SJCRH30 (cell line): ENCODE measurements at regions not wholly inside any gene's neighbourhood (a gene's known extent, or its start where the extent isn't known, plus 50 kb on each side); places are given as distances from the start of the nearest gene placed in this dataset.
"Not testable (repeated sequence)": the region's sequence is repeated elsewhere in the genome, so short reads cannot be mapped to it uniquely, and the experiment has no call there.

Experiments used
- DNase-seq, 2 experiments: peaks; one replicate each; pipeline ENCODE4 v3.0.0-alpha.2; 2015 to 2020
- H3K27ac ChIP-seq: fragments of 250-450 bp; sonication (Bioruptor Pico); 2 replicates; pipeline ENCODE4 v1.5.1; 2020; ENCODE audit warnings: mild to moderate bottlenecking, moderate library complexity
- H3K27me3 ChIP-seq: fragments of 250-450 bp; sonication (Bioruptor Pico); 2 replicates; pipeline ENCODE4 v1.5.1; 2020; ENCODE audit warnings: mild to moderate bottlenecking, moderate library complexity
- H3K36me3 ChIP-seq: fragments of 250-450 bp; sonication (Bioruptor Pico); 2 replicates; pipeline ENCODE4 v1.5.1; 2020; ENCODE audit warnings: mild to moderate bottlenecking, moderate library complexity
- H3K4me1 ChIP-seq: fragments of 250-450 bp; sonication (Bioruptor Pico); 2 replicates; pipeline ENCODE4 v1.5.1; 2020; ENCODE audit warnings: mild to moderate bottlenecking, moderate library complexity
- H3K4me3 ChIP-seq: fragments of 250-450 bp; sonication (Bioruptor Pico); 2 replicates; pipeline ENCODE4 v1.5.1; 2020; ENCODE audit warnings: mild to moderate bottlenecking, moderate library complexity
- H3K9me3 ChIP-seq: fragments of 250-450 bp; sonication (Bioruptor Pico); replicated peaks from 2 replicates; pipeline ENCODE4 v1.5.1; 2020; ENCODE audit warnings: mild to moderate bottlenecking, moderate library complexity

- Histone ChIP-seq H3K4me3 (no peak overlapping the region), H3K4me1 (no peaks in the 10 kb centered on the region), H3K36me3 (no peaks in the 10 kb centered on the region), H3K9me3 (no peaks in the 10 kb centered on the region), H3K27ac (no peak overlapping the region), H3K27me3 (peaks cover 7% of the 10 kb centered on the region; the same call in 1 of the 2 replicates)
- no peak for DNase-seq
These were observed 82.9 kb upstream of the APBB1IP start for GRCh38 chr10:26355241-26355640.

- Histone ChIP-seq H3K4me1 (no peaks in the 10 kb centered on the region), H3K27ac (no peak overlapping the region), H3K36me3 (no peaks in the 10 kb centered on the region), H3K4me3 (no peak overlapping the region), H3K27me3 (peaks cover 1% of the 10 kb centered on the region; the same call in 1 of the 2 replicates), H3K9me3 (no peaks in the 10 kb centered on the region)
- no peak for DNase-seq
These were observed 80.9 kb upstream of the APBB1IP start for GRCh38 chr10:26357203-26357602.

GRCh38 chr10:26358071-26358470 is 80.1 kb upstream of the APBB1IP start:
- no peaks in the 10 kb centered on the region; the same call in 1 of the 2 replicates for H3K27me3 ChIP-seq
- no peaks in the 10 kb centered on the region for H3K36me3 ChIP-seq
- H3K27ac ChIP-seq, result no peak overlapping the region
- H3K4me3 ChIP-seq, result no peak overlapping the region
- H3K4me1 ChIP-seq, result no peaks in the 10 kb centered on the region
- no peak for DNase-seq
- H3K9me3 ChIP-seq, result no peaks in the 10 kb centered on the region

GRCh38 chr10:26359670-26360069 is 78.5 kb upstream of the APBB1IP start:
- Histone ChIP-seq H3K27ac (no peak overlapping the region), H3K27me3 (no peaks in the 10 kb centered on the region; the same call in 1 of the 2 replicates), H3K4me1 (no peaks in the 10 kb centered on the region)

GRCh38 chr10:26361351-26361750 is 76.8 kb upstream of the APBB1IP start:
- H3K27me3 ChIP-seq, result no peaks in the 10 kb centered on the region; the same call in 1 of the 2 replicates
- no peak for DNase-seq
- H3K4me3 ChIP-seq, result no peak overlapping the region
- H3K4me1 ChIP-seq, result no peaks in the 10 kb centered on the region
- no peaks in the 10 kb centered on the region for H3K36me3 ChIP-seq
- H3K27ac ChIP-seq, result no peak overlapping the region
- no peaks in the 10 kb centered on the region for H3K9me3 ChIP-seq

More at GRCh38 chr10:26359670-26360069, 78.5 kb upstream of the APBB1IP start:
- H3K4me3 ChIP-seq, result no peak overlapping the region
- H3K9me3 ChIP-seq, result no peaks in the 10 kb centered on the region
- no peak for DNase-seq
- no peaks in the 10 kb centered on the region for H3K36me3 ChIP-seq

GRCh38 chr10:26361971-26362370 is 76.2 kb upstream of the APBB1IP start:
- no peak overlapping the region for H3K4me3 ChIP-seq
- no peaks in the 10 kb centered on the region for H3K36me3 ChIP-seq
- no peaks in the 10 kb centered on the region for H3K9me3 ChIP-seq
- no peak overlapping the region for H3K27ac ChIP-seq
- DNase-seq, result no peak
- no peaks in the 10 kb centered on the region for H3K4me1 ChIP-seq
- H3K27me3 ChIP-seq, result no peaks in the 10 kb centered on the region; the same call in 1 of the 2 replicates

- Histone ChIP-seq H3K9me3 (no peaks in the 10 kb centered on the region), H3K27me3 (no peaks in the 10 kb centered on the region; the same call in 1 of the 2 replicates), H3K36me3 (no peaks in the 10 kb centered on the region), H3K27ac (no peak overlapping the region), H3K4me1 (no peaks in the 10 kb centered on the region), H3K4me3 (no peak overlapping the region)
- DNase-seq, result no peak
These were observed 72.3 kb upstream of the APBB1IP start for GRCh38 chr10:26365681-26366358.

GRCh38 chr10:26367035-26367434 is 71.1 kb upstream of the APBB1IP start:
- DNase-seq, H3K27me3 ChIP-seq, H3K27ac ChIP-seq, H3K4me1 ChIP-seq, H3K4me3 ChIP-seq, H3K9me3 ChIP-seq, H3K36me3 ChIP-seq: not testable (repeated sequence)

- H3K27ac ChIP-seq, result no peak overlapping the region
- no peaks in the 10 kb centered on the region for H3K36me3 ChIP-seq
- DNase-seq, result peak; percentile 44 to 76
- no peaks in the 10 kb centered on the region for H3K4me1 ChIP-seq
- no peak overlapping the region for H3K4me3 ChIP-seq
- H3K9me3 ChIP-seq, result no peaks in the 10 kb centered on the region
- H3K27me3 ChIP-seq, result no peaks in the 10 kb centered on the region
These were observed 70.4 kb upstream of the APBB1IP start for GRCh38 chr10:26367771-26368170.

GRCh38 chr10:26368463-26368862 is 69.7 kb upstream of the APBB1IP start:
- H3K27me3 ChIP-seq, result no peaks in the 10 kb centered on the region
- H3K4me3 ChIP-seq, result no peak overlapping the region
- no peaks in the 10 kb centered on the region for H3K36me3 ChIP-seq
- no peaks in the 10 kb centered on the region for H3K9me3 ChIP-seq
- DNase-seq, result no peak
- no peak overlapping the region for H3K27ac ChIP-seq
- no peaks in the 10 kb centered on the region for H3K4me1 ChIP-seq

GRCh38 chr10:26372513-26373354 is 65.4 kb upstream of the APBB1IP start:
- Histone ChIP-seq H3K4me3 (no peak overlapping the region), H3K27ac (no peak overlapping the region), H3K36me3 (no peaks in the 10 kb centered on the region), H3K9me3 (no peaks in the 10 kb centered on the region), H3K4me1 (no peaks in the 10 kb centered on the region), H3K27me3 (no peaks in the 10 kb centered on the region)
- no peak for DNase-seq

GRCh38 chr10:26374426-26374825 is 63.7 kb upstream of the APBB1IP start:
- Histone ChIP-seq H3K4me1 (no peaks in the 10 kb centered on the region), H3K27ac (no peak overlapping the region), H3K36me3 (no peaks in the 10 kb centered on the region), H3K9me3 (no peaks in the 10 kb centered on the region), H3K27me3 (no peaks in the 10 kb centered on the region), H3K4me3 (no peak overlapping the region)
- no peak for DNase-seq

GRCh38 chr10:26377224-26377810 is 60.8 kb upstream of the APBB1IP start:
- H3K9me3 ChIP-seq, H3K4me3 ChIP-seq, DNase-seq, H3K27me3 ChIP-seq, H3K36me3 ChIP-seq, H3K27ac ChIP-seq, H3K4me1 ChIP-seq: not testable (repeated sequence)

GRCh38 chr10:26378861-26379294 is 59.3 kb upstream of the APBB1IP start:
- Histone ChIP-seq H3K27ac (no peak overlapping the region), H3K4me1 (no peaks in the 10 kb centered on the region), H3K4me3 (no peak overlapping the region), H3K36me3 (no peaks in the 10 kb centered on the region), H3K27me3 (no peaks in the 10 kb centered on the region), H3K9me3 (no peaks in the 10 kb centered on the region)
- DNase-seq, result no peak

- no peaks in the 10 kb centered on the region for H3K9me3 ChIP-seq
- H3K27ac ChIP-seq, result no peak overlapping the region
- no peaks in the 10 kb centered on the region for H3K27me3 ChIP-seq
- no peak overlapping the region for H3K4me3 ChIP-seq
- no peaks in the 10 kb centered on the region for H3K4me1 ChIP-seq
- no peaks in the 10 kb centered on the region for H3K36me3 ChIP-seq
- DNase-seq, result no peak
These were observed 57.3 kb upstream of the APBB1IP start for GRCh38 chr10:26380815-26381214.
